ENCODE measurements at regions not wholly inside any gene's neighbourhood (a gene's known extent, or its start where the extent isn't known, plus 50 kb on each side); places are given as distances from the start of the nearest gene placed in this dataset.

GRCh38 chr9:80881940-80882339, 807.4 kb downstream of the TLE1 start:
- no peak overlapping the region for H4K91ac ChIP-seq (ENCODE audit: insufficient read length, low read depth, low read length)
- no peaks in the 10 kb centered on the region for H4K20me1 ChIP-seq (ENCODE audit: control insufficient read depth, insufficient read depth, insufficient read length)
- no peak overlapping the region for H2AK5ac ChIP-seq (ENCODE audit: insufficient read length, low read length)
- H2BK120ac ChIP-seq (ENCODE audit: low read depth, low read length, poor library complexity, severe bottlenecking) = no peak overlapping the region
- H2BK20ac ChIP-seq (ENCODE audit: low read depth, low read length, poor library complexity, severe bottlenecking) = no peak overlapping the region
- H3K9ac ChIP-seq (ENCODE audit: extremely low read depth, insufficient read length, low read length) = no peak overlapping the region
- Mint-ChIP-seq H3K36me3 (ENCODE audit: insufficient read depth in 1 of 3, low read depth in 3 of 3) (no peaks in the 10 kb centered on the region; a peak in 1 of 7 replicates), H3K27ac (peak overlapping the region; percentile 41 to 63 (median 51); a peak in 2 of 7 replicates), H3K9me3 (no peaks in the 10 kb centered on the region), H3K4me1 (peaks cover 17 to 20% of the 10 kb centered on the region in 2 experiments), H3K4me3 (peak overlapping the region in 1 of 2 experiments; percentile 61; a peak in 2 of 5 replicates), H3K27me3 (ENCODE audit: low read depth) (no peaks in the 10 kb centered on the region)
- H2BK12ac ChIP-seq (ENCODE audit: insufficient read length, low read depth, low read length) = no peak overlapping the region
- H3K4me2 ChIP-seq (ENCODE audit: insufficient read depth, insufficient read length, low read length) = peak overlapping the region; percentile 6
- H3K4me1 ChIP-seq (ENCODE audit: insufficient read depth, low read length) = peaks cover 5% of the 10 kb centered on the region; the same call in 1 of the 2 replicates
- H3K9me3 ChIP-seq (ENCODE audit: control insufficient read depth, low read depth, low read length) = no peaks in the 10 kb centered on the region
- no peak overlapping the region for H4K8ac ChIP-seq (replicated peaks; ENCODE audit: insufficient read length, low read depth, low read length)
- H3K79me1 ChIP-seq (ENCODE audit: insufficient read depth, low read depth, low read length, poor library complexity, severe bottlenecking) = no peaks in the 10 kb centered on the region
- no peak overlapping the region for H4K5ac ChIP-seq (ENCODE audit: insufficient read length, low read depth, low read length)
- peak; percentile 30 for DNase-seq
- H3K23me2 ChIP-seq (ENCODE audit: insufficient read length, low read depth, low read length, poor library complexity, severe bottlenecking) = no peaks in the 10 kb centered on the region
- no peaks in the 10 kb centered on the region for H3K79me2 ChIP-seq (ENCODE audit: insufficient read depth, low read length)
- no peak overlapping the region for H3K14ac ChIP-seq (ENCODE audit: insufficient read depth, low read length)
- no peak overlapping the region for H3K56ac ChIP-seq (ENCODE audit: insufficient read length, low read depth, low read length)
- no peak overlapping the region for H3T11ph ChIP-seq (ENCODE audit: low read length)
- WGBS (ENCODE audit: extremely low coverage, insufficient read length, low lambda C conversion rate) = no CpG with 5 or more reads among the region's 5 CpGs
- H2BK5ac ChIP-seq (ENCODE audit: insufficient read length, low read length) = no peak overlapping the region
- no peak overlapping the region for H3K18ac ChIP-seq (ENCODE audit: insufficient read length, low read depth, low read length)
- H3K27ac ChIP-seq (ENCODE audit: insufficient read length, low read depth, low read length) = no peak overlapping the region
- TF ChIP-seq, protein P1, sequence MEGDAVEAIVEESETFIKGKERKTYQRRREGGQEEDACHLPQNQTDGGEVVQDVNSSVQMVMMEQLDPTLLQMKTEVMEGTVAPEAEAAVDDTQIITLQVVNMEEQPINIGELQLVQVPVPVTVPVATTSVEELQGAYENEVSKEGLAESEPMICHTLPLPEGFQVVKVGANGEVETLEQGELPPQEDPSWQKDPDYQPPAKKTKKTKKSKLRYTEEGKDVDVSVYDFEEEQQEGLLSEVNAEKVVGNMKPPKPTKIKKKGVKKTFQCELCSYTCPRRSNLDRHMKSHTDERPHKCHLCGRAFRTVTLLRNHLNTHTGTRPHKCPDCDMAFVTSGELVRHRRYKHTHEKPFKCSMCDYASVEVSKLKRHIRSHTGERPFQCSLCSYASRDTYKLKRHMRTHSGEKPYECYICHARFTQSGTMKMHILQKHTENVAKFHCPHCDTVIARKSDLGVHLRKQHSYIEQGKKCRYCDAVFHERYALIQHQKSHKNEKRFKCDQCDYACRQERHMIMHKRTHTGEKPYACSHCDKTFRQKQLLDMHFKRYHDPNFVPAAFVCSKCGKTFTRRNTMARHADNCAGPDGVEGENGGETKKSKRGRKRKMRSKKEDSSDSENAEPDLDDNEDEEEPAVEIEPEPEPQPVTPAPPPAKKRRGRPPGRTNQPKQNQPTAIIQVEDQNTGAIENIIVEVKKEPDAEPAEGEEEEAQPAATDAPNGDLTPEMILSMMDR (conservative IDR thresholded peaks at IDR 0.05) = no peak
- H3K4ac ChIP-seq (ENCODE audit: low read depth, low read length) = no peak overlapping the region
- no peak overlapping the region for H3K23ac ChIP-seq (ENCODE audit: insufficient read length, low read depth, low read length)
- H3K27me3 ChIP-seq (ENCODE audit: insufficient read depth, low read length) = no peaks in the 10 kb centered on the region
- H2AFZ ChIP-seq (ENCODE audit: low read length) = no peak overlapping the region
- no peak overlapping the region for H2BK15ac ChIP-seq (ENCODE audit: low read depth, low read length)

All from H9 (cell line).